K562 (cell line): ENCODE measurements at regions not wholly inside any gene's neighbourhood (a gene's known extent, or its start where the extent isn't known, plus 50 kb on each side); places are given as distances from the start of the nearest gene placed in this dataset.

ENCODE experiments used
- ATAC-seq: fragments of 200-7000 bp; cut with Tn5 transposase; 3 replicates; pipeline ENCODE4 v1.9.1; 2020; ENCODE audit warnings: moderate library complexity
- BruUV-seq: library from RNA; stranded (reverse); fragments of 400-500 nt; replicated peaks from 2 replicates; lab custom pipeline; 2021; lab: Mats Ljungman, UMichigan
- CTCF ChIA-PET: fragments of 300-600 bp; formaldehyde crosslinking; extraction: SDS; loops from one replicate; lab custom pipeline; 2021; ENCODE audit warnings: low intra/inter-chr PET ratio; lab: Yijun Ruan, JAX
- POLR2A ChIA-PET: fragments of 300-600, 350-650 bp; sonication (Branson Sonifier 250); formaldehyde crosslinking; extraction: SDS; loops from one replicate; lab custom pipeline; 2021; ENCODE audit warnings: antibody characterized with exemption, inconsistent platforms; lab: Yijun Ruan, JAX
- DNase-seq, 4 experiments: peaks; one replicate each; pipeline versions ENCODE4 v3.0.0 to v3.0.0-alpha.2; 2011 to 2018; ENCODE audit warnings: low spot score in 3 of 4, mixed read lengths in 3 of 4; ENCODE audit errors: extremely low read depth in 1 of 4
- FAIRE-seq: peaks from 2 replicates; lab custom pipeline; 2011; peaks lifted over from hg19 to GRCh38; lab: Jason Lieb, UNC
- H2AFZ ChIP-seq: 2 replicates; pipeline ENCODE4 v1.6.0; 2011; ENCODE audit warnings: low read depth, low read length, control low read depth, inconsistent platforms
- H3K27ac ChIP-seq: fragments of 200-600 bp; 3 replicates; pipeline ENCODE4 v1.8.0; 2011; ENCODE audit warnings: low read depth, mild to moderate bottlenecking, control low read depth, inconsistent platforms, low read length, moderate library complexity, mixed read lengths; ENCODE audit errors: extremely low read depth
- H3K27me3 ChIP-seq, 2 experiments: fragments of 300-600 bp in 1 of 2; 2 replicates in 1 of 2; 3 replicates in 1 of 2; pipeline versions ENCODE4 v1.6.0 to v1.8.0; 2011; ENCODE audit warnings: inconsistent platforms in 2 of 2, low read length in 2 of 2, mild to moderate bottlenecking in 1 of 2, mixed read lengths in 1 of 2, moderate library complexity in 1 of 2; ENCODE audit not compliant: control insufficient read depth in 2 of 2, insufficient read depth in 2 of 2
- H3K36me3 ChIP-seq: fragments of 300-600 bp; 3 replicates; pipeline ENCODE4 v1.8.0; 2011; ENCODE audit warnings: mild to moderate bottlenecking, low read length, inconsistent platforms; ENCODE audit not compliant: control insufficient read depth, insufficient read depth
- H3K4me1 ChIP-seq, 2 experiments: fragments of 200-600 bp in 1 of 2; replicated peaks in 1 of 2; 2 replicates in 1 of 2; 3 replicates in 1 of 2; pipeline versions ENCODE4 v1.5.1 to v1.8.0; 2011; ENCODE audit warnings: inconsistent platforms in 2 of 2, low read length in 2 of 2, mild to moderate bottlenecking in 1 of 2, mixed read lengths in 1 of 2, moderate library complexity in 1 of 2; ENCODE audit not compliant: control insufficient read depth in 2 of 2, insufficient read depth in 2 of 2
- H3K4me2 ChIP-seq: 2 replicates; pipeline ENCODE4 v1.6.1; 2011; ENCODE audit warnings: low read length, control low read depth, inconsistent platforms, mixed read lengths; ENCODE audit not compliant: insufficient read depth
- H3K4me3 ChIP-seq: fragments of 200-600 bp; sonication (generic), shearing (Covaris generic); 2 replicates; pipeline ENCODE4 v1.5.1; 2016; ENCODE audit warnings: control low read depth, inconsistent platforms
- H3K79me2 ChIP-seq: fragments of 200-600 bp; 3 replicates; pipeline ENCODE4 v1.8.0; 2011; ENCODE audit warnings: low read length, inconsistent platforms; ENCODE audit not compliant: control insufficient read depth, insufficient read depth
- H3K9ac ChIP-seq, 2 experiments: 2 replicates each; pipeline versions ENCODE4 v1.6.0 to v1.6.1; 2011; ENCODE audit warnings: low read depth in 2 of 2, low read length in 2 of 2, control low read depth in 1 of 2, inconsistent platforms in 1 of 2, mild to moderate bottlenecking in 1 of 2, mixed read lengths in 1 of 2; ENCODE audit not compliant: insufficient read depth in 1 of 2
- H3K9me1 ChIP-seq: one replicate; pipeline ENCODE4 v1.6.0; 2011; ENCODE audit warnings: inconsistent platforms, mild to moderate bottlenecking, low read length, moderate library complexity; ENCODE audit not compliant: control insufficient read depth, insufficient read depth
- H3K9me3 ChIP-seq: replicated peaks from 2 replicates; pipeline ENCODE4 v1.5.1; 2011; ENCODE audit warnings: low read depth, low read length, inconsistent platforms; ENCODE audit not compliant: control insufficient read depth, insufficient read depth
- H4K20me1 ChIP-seq: replicated peaks from 2 replicates; pipeline ENCODE4 v1.6.1; 2011; ENCODE audit warnings: low read length, inconsistent platforms, mixed read lengths; ENCODE audit not compliant: control insufficient read depth, insufficient read depth
- BACH1 ChIP-seq: fragments of 200-800 bp; sonication (Bioruptor generic); IDR thresholded peaks from 2 replicates; pipeline ENCODE4 v1.6.1; 2016; ENCODE audit warnings: missing genetic modification characterization, missing compliant biosample characterization
- CAMTA2 ChIP-seq: fragments of 250-450 bp; sonication (Bioruptor Pico); conservative IDR thresholded peaks from 2 replicates; pipeline ENCODE4 v1.5.1; 2022
- CBX1 ChIP-seq: sonication (generic); IDR thresholded peaks from 2 replicates; pipeline ENCODE4 v1.6.1; 2016; ENCODE audit warnings: antibody characterized with exemption, low read depth, mild to moderate bottlenecking
- FOXA1 ChIP-seq: fragments of 450-650 bp; IDR thresholded peaks from 2 replicates; pipeline ENCODE4 v1.6.1; 2016; ENCODE audit warnings: mild to moderate bottlenecking, borderline replicate concordance
- NCOR1 ChIP-seq: fragments of 450-650 bp; IDR thresholded peaks from 2 replicates; pipeline ENCODE4 v1.6.1; 2016; ENCODE audit warnings: mild to moderate bottlenecking, moderate library complexity
- PTBP1 ChIP-seq: fragments of 200-400 bp; formaldehyde crosslinking; IDR thresholded peaks from 2 replicates; pipeline ENCODE4 v1.6.1; 2017; ENCODE audit warnings: low read depth, low read length
- PTTG1 ChIP-seq: fragments of 450-650 bp; IDR thresholded peaks from 2 replicates; pipeline ENCODE4 v1.6.1; 2016; ENCODE audit warnings: low read depth, mild to moderate bottlenecking, missing genetic modification characterization, missing compliant biosample characterization
- SMARCA5 ChIP-seq: fragments of 450-650 bp; IDR thresholded peaks from 2 replicates; pipeline ENCODE4 v1.6.1; 2016
- SP1 ChIP-seq: sonication (generic); formaldehyde crosslinking; IDR thresholded peaks from 2 replicates; pipeline ENCODE4 v1.8.1; 2022; ENCODE audit warnings: mild to moderate bottlenecking, missing genetic modification reagents
- TEAD1 ChIP-seq, 2 experiments: fragments of 450-650 bp in 1 of 2; sonication (generic) in 1 of 2; formaldehyde crosslinking; IDR thresholded peaks; 2 replicates each; pipeline versions ENCODE4 v1.4.0 to v1.8.0; 2020 to 2022; ENCODE audit warnings: mild to moderate bottlenecking in 2 of 2, missing genetic modification reagents in 1 of 2
- WGBS: fragments of 100-300 bp; shearing (Covaris generic); methylation state at CpG from one replicate; pipeline ENCODE4 v1.1.6; 2016; ENCODE audit warnings: low coverage, mixed read lengths; ENCODE audit not compliant: insufficient coverage; ENCODE audit errors: missing lambda C conversion rate; 5-methylcytosine and 5-hydroxymethylcytosine counted together
- in situ Hi-C: fragments of 300-500 bp; cut with MboI; formaldehyde crosslinking; loops from 4 replicates; pipeline ENCODE4 v1.15.0; 2018; ENCODE audit warnings: inconsistent platforms, mixed read lengths
- intact Hi-C: fragments of 100-400 bp; cut with micrococcal nuclease; formaldehyde crosslinking; loops from 2 replicates; pipeline ENCODE4 v1.14.2; 2022
- TF ChIP-seq, protein P1 (sequence below): fragments of 450-650 bp; IDR thresholded peaks from 2 replicates; pipeline ENCODE4 v1.6.1; 2016; ENCODE audit warnings: low read depth, mild to moderate bottlenecking, moderate library complexity
- TF ChIP-seq, protein P2 (sequence below): conservative IDR thresholded peaks from 2 replicates; pipeline ENCODE4 v1.6.1; 2011; ENCODE audit warnings: low read depth, mild to moderate bottlenecking, low read length; ENCODE audit not compliant: control insufficient read depth
- TF ChIP-seq, protein P3 (sequence below): fragments of 250-450 bp; sonication (Bioruptor Pico); IDR thresholded peaks from 2 replicates; pipeline ENCODE4 v1.9.0; 2021; ENCODE audit warnings: mild to moderate bottlenecking, inconsistent platforms
- TF ChIP-seq, protein P4 (sequence below): fragments of 450-650 bp; IDR thresholded peaks from 2 replicates; pipeline ENCODE4 v1.6.1; 2014; ENCODE audit warnings: low read depth, mild to moderate bottlenecking, moderate library complexity, borderline replicate concordance
- TF ChIP-seq, protein P5 (sequence below), 3 experiments: IDR thresholded peaks in 2 of 3; conservative IDR thresholded peaks in 1 of 3; 2 replicates each; pipeline ENCODE4 v1.5.1; 2011 to 2012; ENCODE audit warnings: low read length in 3 of 3, mild to moderate bottlenecking in 3 of 3, control low read depth in 2 of 3, improper control_type of control experiment in 1 of 3, inconsistent platforms in 1 of 3, low read depth in 1 of 3, mixed read lengths in 1 of 3, moderate library complexity in 1 of 3; ENCODE audit not compliant: insufficient read depth in 2 of 3
- TF ChIP-seq, protein P6 (sequence below): fragments of 450-650 bp; IDR thresholded peaks from 2 replicates; pipeline ENCODE4 v1.6.1; 2016

DNA sequence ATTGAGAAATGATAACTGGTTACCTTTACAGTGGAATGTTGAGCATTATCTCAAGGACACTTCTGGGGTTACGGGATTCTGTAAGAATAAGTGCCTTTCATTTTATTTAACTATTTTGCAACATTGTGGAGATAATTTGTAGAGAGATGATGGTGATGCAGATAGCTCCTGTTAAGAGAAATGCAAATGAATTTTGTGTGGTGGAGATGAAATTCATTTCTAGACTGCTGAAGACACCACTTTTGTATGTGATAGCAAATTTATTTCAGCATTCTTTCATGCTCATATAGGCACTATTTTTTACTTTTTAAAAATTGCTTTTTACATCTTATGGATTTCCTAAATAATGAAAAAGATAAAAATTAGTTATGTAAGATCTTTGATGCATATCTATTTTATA is 463.3 kb upstream of the CBLB start:
- in situ Hi-C loops: no loop called here
- no peak for TF ChIP-seq CAMTA2 (CRISPR knock-in tag)
- TF ChIP-seq TEAD1 (CRISPR knock-in tag; IDR thresholded peaks at IDR 0.05): no peak
- TF ChIP-seq, protein P1, sequence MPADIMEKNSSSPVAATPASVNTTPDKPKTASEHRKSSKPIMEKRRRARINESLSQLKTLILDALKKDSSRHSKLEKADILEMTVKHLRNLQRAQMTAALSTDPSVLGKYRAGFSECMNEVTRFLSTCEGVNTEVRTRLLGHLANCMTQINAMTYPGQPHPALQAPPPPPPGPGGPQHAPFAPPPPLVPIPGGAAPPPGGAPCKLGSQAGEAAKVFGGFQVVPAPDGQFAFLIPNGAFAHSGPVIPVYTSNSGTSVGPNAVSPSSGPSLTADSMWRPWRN: no peak
- TF ChIP-seq FOXA1: no peak
- no peak for TF ChIP-seq PTTG1
- no peak for TF ChIP-seq SMARCA5
- TF ChIP-seq BACH1 (tag): no peak
- TF ChIP-seq, protein P2, sequence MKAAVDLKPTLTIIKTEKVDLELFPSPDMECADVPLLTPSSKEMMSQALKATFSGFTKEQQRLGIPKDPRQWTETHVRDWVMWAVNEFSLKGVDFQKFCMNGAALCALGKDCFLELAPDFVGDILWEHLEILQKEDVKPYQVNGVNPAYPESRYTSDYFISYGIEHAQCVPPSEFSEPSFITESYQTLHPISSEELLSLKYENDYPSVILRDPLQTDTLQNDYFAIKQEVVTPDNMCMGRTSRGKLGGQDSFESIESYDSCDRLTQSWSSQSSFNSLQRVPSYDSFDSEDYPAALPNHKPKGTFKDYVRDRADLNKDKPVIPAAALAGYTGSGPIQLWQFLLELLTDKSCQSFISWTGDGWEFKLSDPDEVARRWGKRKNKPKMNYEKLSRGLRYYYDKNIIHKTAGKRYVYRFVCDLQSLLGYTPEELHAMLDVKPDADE: no peak
- TF ChIP-seq, protein P3, sequence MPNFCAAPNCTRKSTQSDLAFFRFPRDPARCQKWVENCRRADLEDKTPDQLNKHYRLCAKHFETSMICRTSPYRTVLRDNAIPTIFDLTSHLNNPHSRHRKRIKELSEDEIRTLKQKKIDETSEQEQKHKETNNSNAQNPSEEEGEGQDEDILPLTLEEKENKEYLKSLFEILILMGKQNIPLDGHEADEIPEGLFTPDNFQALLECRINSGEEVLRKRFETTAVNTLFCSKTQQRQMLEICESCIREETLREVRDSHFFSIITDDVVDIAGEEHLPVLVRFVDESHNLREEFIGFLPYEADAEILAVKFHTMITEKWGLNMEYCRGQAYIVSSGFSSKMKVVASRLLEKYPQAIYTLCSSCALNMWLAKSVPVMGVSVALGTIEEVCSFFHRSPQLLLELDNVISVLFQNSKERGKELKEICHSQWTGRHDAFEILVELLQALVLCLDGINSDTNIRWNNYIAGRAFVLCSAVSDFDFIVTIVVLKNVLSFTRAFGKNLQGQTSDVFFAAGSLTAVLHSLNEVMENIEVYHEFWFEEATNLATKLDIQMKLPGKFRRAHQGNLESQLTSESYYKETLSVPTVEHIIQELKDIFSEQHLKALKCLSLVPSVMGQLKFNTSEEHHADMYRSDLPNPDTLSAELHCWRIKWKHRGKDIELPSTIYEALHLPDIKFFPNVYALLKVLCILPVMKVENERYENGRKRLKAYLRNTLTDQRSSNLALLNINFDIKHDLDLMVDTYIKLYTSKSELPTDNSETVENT (CRISPR knock-in tag): no peak
- TF ChIP-seq NCOR1: no peak
- TF ChIP-seq, protein P4, sequence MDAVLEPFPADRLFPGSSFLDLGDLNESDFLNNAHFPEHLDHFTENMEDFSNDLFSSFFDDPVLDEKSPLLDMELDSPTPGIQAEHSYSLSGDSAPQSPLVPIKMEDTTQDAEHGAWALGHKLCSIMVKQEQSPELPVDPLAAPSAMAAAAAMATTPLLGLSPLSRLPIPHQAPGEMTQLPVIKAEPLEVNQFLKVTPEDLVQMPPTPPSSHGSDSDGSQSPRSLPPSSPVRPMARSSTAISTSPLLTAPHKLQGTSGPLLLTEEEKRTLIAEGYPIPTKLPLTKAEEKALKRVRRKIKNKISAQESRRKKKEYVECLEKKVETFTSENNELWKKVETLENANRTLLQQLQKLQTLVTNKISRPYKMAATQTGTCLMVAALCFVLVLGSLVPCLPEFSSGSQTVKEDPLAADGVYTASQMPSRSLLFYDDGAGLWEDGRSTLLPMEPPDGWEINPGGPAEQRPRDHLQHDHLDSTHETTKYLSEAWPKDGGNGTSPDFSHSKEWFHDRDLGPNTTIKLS: no peak
- TF ChIP-seq, protein P5, sequence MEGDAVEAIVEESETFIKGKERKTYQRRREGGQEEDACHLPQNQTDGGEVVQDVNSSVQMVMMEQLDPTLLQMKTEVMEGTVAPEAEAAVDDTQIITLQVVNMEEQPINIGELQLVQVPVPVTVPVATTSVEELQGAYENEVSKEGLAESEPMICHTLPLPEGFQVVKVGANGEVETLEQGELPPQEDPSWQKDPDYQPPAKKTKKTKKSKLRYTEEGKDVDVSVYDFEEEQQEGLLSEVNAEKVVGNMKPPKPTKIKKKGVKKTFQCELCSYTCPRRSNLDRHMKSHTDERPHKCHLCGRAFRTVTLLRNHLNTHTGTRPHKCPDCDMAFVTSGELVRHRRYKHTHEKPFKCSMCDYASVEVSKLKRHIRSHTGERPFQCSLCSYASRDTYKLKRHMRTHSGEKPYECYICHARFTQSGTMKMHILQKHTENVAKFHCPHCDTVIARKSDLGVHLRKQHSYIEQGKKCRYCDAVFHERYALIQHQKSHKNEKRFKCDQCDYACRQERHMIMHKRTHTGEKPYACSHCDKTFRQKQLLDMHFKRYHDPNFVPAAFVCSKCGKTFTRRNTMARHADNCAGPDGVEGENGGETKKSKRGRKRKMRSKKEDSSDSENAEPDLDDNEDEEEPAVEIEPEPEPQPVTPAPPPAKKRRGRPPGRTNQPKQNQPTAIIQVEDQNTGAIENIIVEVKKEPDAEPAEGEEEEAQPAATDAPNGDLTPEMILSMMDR (IDR thresholded peaks at IDR 0.05 in 2 of 3, conservative IDR thresholded peaks at IDR 0.05 in 1 of 3; ENCODE audit: insufficient read depth in 2 of 3, low read depth in 1 of 3, low read length in 3 of 3): no peak
- TF ChIP-seq, protein P6, sequence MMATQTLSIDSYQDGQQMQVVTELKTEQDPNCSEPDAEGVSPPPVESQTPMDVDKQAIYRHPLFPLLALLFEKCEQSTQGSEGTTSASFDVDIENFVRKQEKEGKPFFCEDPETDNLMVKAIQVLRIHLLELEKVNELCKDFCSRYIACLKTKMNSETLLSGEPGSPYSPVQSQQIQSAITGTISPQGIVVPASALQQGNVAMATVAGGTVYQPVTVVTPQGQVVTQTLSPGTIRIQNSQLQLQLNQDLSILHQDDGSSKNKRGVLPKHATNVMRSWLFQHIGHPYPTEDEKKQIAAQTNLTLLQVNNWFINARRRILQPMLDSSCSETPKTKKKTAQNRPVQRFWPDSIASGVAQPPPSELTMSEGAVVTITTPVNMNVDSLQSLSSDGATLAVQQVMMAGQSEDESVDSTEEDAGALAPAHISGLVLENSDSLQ: no peak
- no peak for TF ChIP-seq SP1 (CRISPR knock-in tag)
- TF ChIP-seq PTBP1: no peak
- no peak for TF ChIP-seq CBX1

More for the DNA sequence above, 463.3 kb upstream of the CBLB start:
- BruUV-seq: no TSS peak
- Histone ChIP-seq H3K9me3 (no peaks in the 10 kb centered on the region), H3K4me2 (no peak overlapping the region), H3K27ac (no peak overlapping the region), H3K9ac (no peak overlapping the region), H3K79me2 (no peaks in the 10 kb centered on the region), H4K20me1 (no peaks in the 10 kb centered on the region), H3K4me1 (no peaks in the 10 kb centered on the region), H3K9me1 (no peaks in the 10 kb centered on the region), H2AFZ (no peak overlapping the region), H3K36me3 (no peaks in the 10 kb centered on the region), H3K4me3 (no peak overlapping the region), H3K27me3 (no peaks in the 10 kb centered on the region)
- intact Hi-C loops: no loop called here
- POLR2A ChIA-PET: no interaction called here
- 0% methylated on average over 1 of the region's 1 CpG for WGBS
- no peak for DNase-seq
- no peak for ATAC-seq
- CTCF ChIA-PET: no interaction called here
- no peak for FAIRE-seq
